ENCODE measurements at regions not wholly inside any gene's neighbourhood (a gene's known extent, or its start where the extent isn't known, plus 50 kb on each side); places are given as distances from the start of the nearest gene placed in this dataset.

GRCh38 chr16:51055434-51055833 is 95.6 kb downstream of the SALL1 start:
- TF ChIP-seq CTCF (IDR thresholded peaks at IDR 0.05) (no peak), POLR2A (IDR thresholded peaks at IDR 0.05) (no peak), POLR2AphosphoS5 (IDR thresholded peaks at IDR 0.05) (no peak), EP300 (IDR thresholded peaks at IDR 0.05) (no peak)
